Activated CD8-positive, alpha-beta memory T cell treated with anti-CD3 and anti-CD28 coated beads, Interleukin-2, amount 50 U/mL, for 24 hours (primary cell): ENCODE measurements at regions not wholly inside any gene's neighbourhood (a gene's known extent, or its start where the extent isn't known, plus 50 kb on each side); places are given as distances from the start of the nearest gene placed in this dataset.
"Not testable (repeated sequence)": the region's sequence is repeated elsewhere in the genome, so short reads cannot be mapped to it uniquely, and the experiment has no call there.

Source experiments
- DNase-seq: peaks from one replicate; pipeline ENCODE4 v3.0.0-alpha.2; 2020; ENCODE audit errors: extremely low read depth

DNA sequence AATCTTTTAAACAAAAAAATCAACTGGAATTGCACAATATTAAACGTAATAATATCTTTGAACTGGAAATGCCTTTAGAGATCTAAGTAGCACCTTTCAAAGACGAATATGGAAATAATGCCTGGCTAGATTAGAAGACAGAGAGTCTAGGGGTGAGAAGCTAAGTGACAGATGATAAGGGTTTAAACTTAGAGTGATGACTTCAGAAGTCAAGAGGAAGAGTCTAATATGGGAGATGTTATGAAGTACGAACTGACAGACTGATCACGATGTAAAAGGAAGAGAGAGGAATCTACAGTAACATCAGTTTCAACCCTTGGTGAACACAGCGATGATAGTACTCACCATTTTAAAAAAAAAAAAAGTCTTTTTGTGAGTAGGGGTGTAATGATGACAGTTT lies 57.9 kb downstream of the HINT1 start:
- no peak for DNase-seq

DNA sequence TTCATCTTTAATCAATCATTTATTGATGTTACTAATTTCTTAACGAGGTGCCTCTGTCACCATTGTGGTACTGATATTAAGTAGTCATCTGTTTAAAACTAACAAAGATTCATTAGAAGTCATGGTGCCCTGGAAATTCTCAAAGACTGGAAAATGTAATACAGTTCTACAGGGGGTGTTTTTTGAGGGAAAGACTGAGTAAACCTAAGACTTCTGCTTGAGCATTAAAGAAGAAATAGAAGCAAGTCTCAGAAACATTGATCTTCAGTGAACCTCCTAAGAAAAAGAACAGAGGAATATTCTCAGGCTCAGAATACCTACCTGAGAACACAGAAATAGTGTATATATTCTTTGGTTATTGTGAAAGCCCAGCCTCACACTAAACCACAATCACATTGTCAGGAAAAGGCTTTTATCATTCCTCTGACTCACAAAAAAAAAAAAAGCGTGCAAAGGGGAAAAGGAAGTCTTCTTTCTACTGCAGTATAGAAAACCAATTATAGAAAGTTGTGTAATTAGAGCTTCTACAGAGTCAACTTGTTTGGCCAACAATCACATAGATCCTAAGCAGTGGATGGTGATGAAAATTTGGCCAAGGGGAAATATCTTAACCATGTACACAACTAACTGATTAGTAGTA lies 60.8 kb downstream of the HINT1 start:
- DNase-seq: no peak

GRCh38 chr5:131096774-131097710 lies 68.0 kb downstream of the HINT1 start:
- no peak for DNase-seq

- DNase-seq: not testable (repeated sequence)
Measured at GRCh38 chr5:131095561-131095960, 69.5 kb downstream of the HINT1 start.

- no peak for DNase-seq
Measured at GRCh38 chr5:131084436-131084835, 80.6 kb downstream of the HINT1 start.

- DNase-seq: no peak
Measured at GRCh38 chr5:131081913-131082488, 83.1 kb downstream of the HINT1 start.

- no peak for DNase-seq
Measured at GRCh38 chr5:131081374-131081773, 83.7 kb downstream of the HINT1 start.

- DNase-seq: no peak
Measured at GRCh38 chr5:131079232-131079631, 85.8 kb downstream of the HINT1 start.

DNA sequence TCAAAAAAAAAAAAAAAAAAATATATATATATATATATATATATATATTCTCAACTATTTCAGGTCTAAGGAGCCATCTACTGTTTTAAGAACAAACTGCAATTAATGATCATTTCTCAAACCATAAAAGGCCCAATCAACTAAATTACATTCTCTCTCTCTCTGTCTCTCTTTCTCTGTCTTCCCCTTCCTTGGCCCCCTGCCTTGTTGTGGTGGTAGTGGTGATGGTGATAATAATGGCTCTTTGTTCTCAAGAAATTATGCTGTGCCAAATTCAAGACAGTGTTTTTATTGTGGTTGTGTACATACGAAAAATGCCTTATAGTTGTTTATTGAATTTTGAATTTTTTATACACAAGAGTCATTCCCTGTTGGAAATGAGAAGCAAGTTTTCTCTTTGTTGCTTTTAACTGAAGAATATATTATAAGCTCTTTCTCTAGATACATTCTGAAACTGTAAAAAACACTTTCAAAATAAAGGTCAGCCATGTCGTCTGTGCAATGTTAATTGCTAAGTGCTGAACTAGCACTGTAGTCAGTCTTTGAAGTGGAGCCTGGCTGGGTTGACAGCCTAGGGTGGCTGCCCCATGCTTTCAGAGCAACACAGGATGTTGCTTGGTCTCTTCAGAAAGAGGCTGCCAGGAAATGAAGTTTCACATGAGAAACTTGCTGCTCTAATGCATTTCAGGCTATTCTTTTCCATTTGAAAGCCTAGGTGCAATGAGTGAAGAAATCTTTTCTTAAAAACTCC lies 96.0 kb downstream of the HINT1 start:
- DNase-seq: peak; percentile 20

- DNase-seq: no peak
Measured at GRCh38 chr5:131068076-131068475, 97.0 kb downstream of the HINT1 start.

DNA sequence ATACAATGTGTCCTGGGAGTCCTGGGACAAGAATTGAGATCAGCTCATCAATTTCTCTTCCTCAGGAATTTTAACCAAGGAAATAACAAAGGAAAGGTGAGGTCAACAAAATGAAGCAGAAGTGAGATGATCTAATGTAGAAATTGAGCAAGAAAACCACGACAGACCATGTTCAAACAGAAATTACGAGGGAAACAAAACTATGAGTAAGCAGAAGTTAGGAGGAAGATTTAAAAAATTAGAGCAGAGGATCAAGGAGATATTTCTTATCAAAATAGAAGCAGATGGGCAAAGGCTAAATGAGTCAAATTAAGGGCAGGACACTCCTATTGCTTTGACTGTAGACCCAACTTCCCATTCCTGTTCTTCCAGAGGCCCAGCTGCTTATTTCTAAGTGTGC lies 97.4 kb downstream of the HINT1 start:
- no peak for DNase-seq

- DNase-seq: no peak
Measured at GRCh38 chr5:131064669-131065371, 100.2 kb downstream of the HINT1 start.

- DNase-seq: no peak
Measured at GRCh38 chr5:131042021-131042789, 122.9 kb downstream of the HINT1 start.

GRCh38 chr5:131023498-131023865 lies 141.6 kb downstream of the HINT1 start:
- no peak for DNase-seq

DNA sequence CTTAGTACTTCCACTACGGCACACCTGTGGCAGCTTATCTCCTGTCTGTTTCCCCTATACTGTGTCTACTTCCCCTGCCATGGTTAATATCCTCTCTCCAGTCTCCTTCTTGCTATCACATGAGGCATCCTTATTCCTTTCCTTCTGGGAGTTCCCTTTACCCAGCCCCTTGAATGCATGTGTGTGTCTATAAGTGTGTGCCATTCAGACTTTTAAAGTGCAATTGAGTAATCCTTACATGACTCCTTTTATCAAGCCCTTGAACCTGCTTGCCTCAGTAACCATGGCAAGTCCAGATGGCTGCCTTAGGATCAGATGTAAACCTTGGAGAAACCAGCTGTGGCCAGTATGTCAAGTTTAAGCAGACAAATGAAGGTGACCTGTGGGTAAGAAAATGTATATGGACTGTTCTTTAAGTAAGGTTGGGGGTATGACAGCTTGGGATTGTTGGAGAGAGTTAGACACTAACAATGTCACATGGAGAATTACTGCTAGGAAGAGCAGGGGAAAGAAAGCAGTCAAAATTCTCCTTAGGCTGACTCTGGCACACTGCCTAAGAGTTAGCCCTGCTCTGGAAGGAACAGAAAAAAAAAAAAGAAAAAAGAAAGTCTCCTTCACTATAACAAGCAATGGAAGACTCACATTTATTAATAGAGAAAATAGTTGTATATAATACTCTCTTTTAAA lies 142.1 kb downstream of the HINT1 start:
- DNase-seq: no peak

DNA sequence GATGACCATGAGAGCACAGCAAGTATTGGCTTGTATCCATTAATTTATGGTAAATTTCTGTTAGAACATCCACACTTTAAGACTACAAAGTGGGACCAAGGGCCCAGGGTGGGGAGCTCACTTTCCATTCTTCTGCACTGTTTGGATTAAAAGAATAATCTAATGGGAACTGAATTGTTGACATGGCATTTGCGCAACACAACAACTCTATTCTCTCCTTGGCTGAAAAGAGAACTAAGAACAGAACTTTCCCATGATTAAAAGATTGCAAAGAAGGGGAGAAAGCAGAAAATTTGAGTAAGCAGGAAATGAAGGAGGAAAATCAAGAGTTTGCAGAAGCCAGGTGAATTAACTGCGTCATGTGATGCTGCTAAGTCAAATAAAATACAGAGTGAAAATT lies 143.4 kb downstream of the HINT1 start:
- no peak for DNase-seq

- DNase-seq: no peak
Measured at GRCh38 chr5:131019601-131020315, 145.3 kb downstream of the HINT1 start.

- no peak for DNase-seq
Measured at GRCh38 chr5:131019111-131019510, 145.9 kb downstream of the HINT1 start.

DNA sequence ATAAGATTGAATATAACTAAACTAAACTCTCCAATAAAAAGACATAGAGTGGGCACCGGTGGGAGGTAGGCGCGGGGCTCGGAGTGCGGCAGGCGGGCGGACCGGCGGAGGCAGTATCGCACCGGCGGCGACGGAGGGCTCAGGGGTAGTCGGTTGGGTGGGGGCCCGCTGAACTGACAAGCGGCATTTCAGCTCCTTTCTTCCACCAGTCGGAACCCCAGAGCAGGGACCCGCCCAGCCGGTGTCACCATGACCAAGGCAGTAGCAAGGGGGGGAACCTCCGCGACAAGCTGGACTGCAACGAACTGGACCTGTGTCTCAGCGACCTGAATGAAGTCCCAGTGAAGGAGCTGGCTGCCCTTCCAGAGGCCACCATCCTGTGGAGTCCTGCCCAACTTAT lies 156.7 kb downstream of the HINT1 start:
- DNase-seq: no peak
